Endothelial cell (in vitro differentiated cells): ENCODE measurements at regions not wholly inside any gene's neighbourhood (a gene's known extent, or its start where the extent isn't known, plus 50 kb on each side); places are given as distances from the start of the nearest gene placed in this dataset.

ENCODE experiments used
- DNase-seq: peaks from one replicate; pipeline ENCODE4 v3.0.0; 2021; ENCODE audit warnings: low spot score
- H3K27ac Mint-ChIP-seq: one replicate; pipeline ENCODE4 v1.8.0; 2021; ENCODE audit warnings: mixed read lengths, inconsistent platforms; ENCODE audit not compliant: unreplicated experiment
- H3K27me3 Mint-ChIP-seq: one replicate; pipeline ENCODE4 v1.8.0; 2021; ENCODE audit warnings: mild to moderate bottlenecking, moderate library complexity, mixed read lengths, inconsistent platforms; ENCODE audit not compliant: unreplicated experiment
- H3K36me3 Mint-ChIP-seq: one replicate; pipeline ENCODE4 v1.8.0; 2021; ENCODE audit warnings: mild to moderate bottlenecking, low read depth, mixed read lengths, inconsistent platforms; ENCODE audit not compliant: unreplicated experiment
- H3K4me1 Mint-ChIP-seq: one replicate; pipeline ENCODE4 v1.8.0; 2021; ENCODE audit warnings: mild to moderate bottlenecking, mixed read lengths, inconsistent platforms; ENCODE audit not compliant: unreplicated experiment
- H3K4me3 Mint-ChIP-seq: one replicate; pipeline ENCODE4 v1.8.0; 2021; ENCODE audit warnings: mild to moderate bottlenecking, mixed read lengths, inconsistent platforms; ENCODE audit not compliant: unreplicated experiment
- H3K9me3 Mint-ChIP-seq: one replicate; pipeline ENCODE4 v1.8.0; 2021; ENCODE audit warnings: mixed read lengths, inconsistent platforms; ENCODE audit not compliant: unreplicated experiment
- CTCF ChIP-seq: fragments of 200-600 bp; sonication (generic); IDR thresholded peaks from one replicate; pipeline ENCODE4 v1.5.0; 2021; ENCODE audit warnings: antibody characterized with exemption; ENCODE audit not compliant: unreplicated experiment

GRCh38 chr10:16231176-16231575, 205.6 kb upstream of the PTER start:
- no peak for TF ChIP-seq CTCF
- DNase-seq = no peak
- Mint-ChIP-seq H3K36me3 (no peaks in the 10 kb centered on the region), H3K4me3 (no peak overlapping the region), H3K27ac (no peak overlapping the region), H3K9me3 (no peaks in the 10 kb centered on the region), H3K4me1 (no peaks in the 10 kb centered on the region), H3K27me3 (peaks cover 3% of the 10 kb centered on the region)

GRCh38 chr10:16231734-16232435, 204.9 kb upstream of the PTER start:
- no peaks in the 10 kb centered on the region for H3K4me1 Mint-ChIP-seq
- H3K9me3 Mint-ChIP-seq = no peaks in the 10 kb centered on the region
- H3K27me3 Mint-ChIP-seq = peaks cover 3% of the 10 kb centered on the region
- no peaks in the 10 kb centered on the region for H3K36me3 Mint-ChIP-seq
- H3K4me3 Mint-ChIP-seq = no peak overlapping the region
- DNase-seq = no peak
- no peak for TF ChIP-seq CTCF
- H3K27ac Mint-ChIP-seq = no peak overlapping the region

GRCh38 chr10:16232441-16232840, 204.4 kb upstream of the PTER start:
- H3K27me3 Mint-ChIP-seq = peaks cover 3% of the 10 kb centered on the region
- no peak overlapping the region for H3K4me3 Mint-ChIP-seq
- no peaks in the 10 kb centered on the region for H3K36me3 Mint-ChIP-seq

GRCh38 chr10:16234916-16235315, 201.9 kb upstream of the PTER start:
- TF ChIP-seq CTCF = no peak
- Mint-ChIP-seq H3K4me3 (no peak overlapping the region), H3K36me3 (no peaks in the 10 kb centered on the region), H3K27me3 (peaks cover 3% of the 10 kb centered on the region), H3K27ac (no peak overlapping the region), H3K9me3 (no peaks in the 10 kb centered on the region), H3K4me1 (no peaks in the 10 kb centered on the region)
- no peak for DNase-seq

More at GRCh38 chr10:16232441-16232840, 204.4 kb upstream of the PTER start:
- no peaks in the 10 kb centered on the region for H3K9me3 Mint-ChIP-seq
- DNase-seq = no peak
- no peak for TF ChIP-seq CTCF
- H3K27ac Mint-ChIP-seq = no peak overlapping the region
- no peaks in the 10 kb centered on the region for H3K4me1 Mint-ChIP-seq

GRCh38 chr10:16242446-16242845, 194.4 kb upstream of the PTER start:
- Mint-ChIP-seq H3K27ac (no peak overlapping the region), H3K4me1 (no peaks in the 10 kb centered on the region), H3K27me3 (no peaks in the 10 kb centered on the region), H3K4me3 (no peak overlapping the region), H3K9me3 (no peaks in the 10 kb centered on the region), H3K36me3 (no peaks in the 10 kb centered on the region)
- no peak for TF ChIP-seq CTCF
- DNase-seq = no peak
